ENCODE measurements at regions not wholly inside any gene's neighbourhood (a gene's known extent, or its start where the extent isn't known, plus 50 kb on each side); places are given as distances from the start of the nearest gene placed in this dataset.

DNA sequence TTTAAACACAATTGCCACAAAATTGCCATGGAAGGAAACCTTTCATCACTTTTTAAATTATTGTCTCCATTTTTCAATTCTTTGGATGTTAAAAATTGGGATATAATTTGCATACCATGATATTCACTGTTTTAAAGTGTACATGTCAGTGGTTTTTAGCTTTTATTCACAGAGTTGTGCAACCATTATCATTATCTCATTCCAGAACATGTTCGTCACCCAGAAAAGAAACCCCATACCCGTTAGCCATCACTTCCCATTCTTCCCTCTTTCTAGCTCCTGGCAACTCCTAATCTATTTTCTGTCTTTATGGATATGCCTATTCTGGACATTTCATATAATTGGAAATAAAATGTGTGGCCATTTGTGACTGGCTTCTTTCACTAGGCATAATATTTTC is 260.3 kb upstream of the FERD3L start:
- Histone ChIP-seq H2AFZ (no peak overlapping the region), H3K4me2 (no peak overlapping the region), H3K9me2 (ENCODE audit: insufficient read depth) (no peaks in the 10 kb centered on the region), H3K4me1 (ENCODE audit: insufficient read depth) (peaks cover 19% of the 10 kb centered on the region), H3K27ac (ENCODE audit: low read depth) (no peak overlapping the region), H3K27me3 (ENCODE audit: insufficient read depth) (no peaks in the 10 kb centered on the region), H3K4me3 (no peak overlapping the region), H3F3A (replicated peaks; ENCODE audit: low read depth) (no peaks in the 10 kb centered on the region), H3K79me2 (replicated peaks; ENCODE audit: insufficient read depth) (no peaks in the 10 kb centered on the region), H3K36me3 (ENCODE audit: insufficient read depth) (no peaks in the 10 kb centered on the region), H4K20me1 (replicated peaks; ENCODE audit: insufficient read depth) (no peaks in the 10 kb centered on the region)
- TF ChIP-seq STAT1 (IDR thresholded peaks at IDR 0.05; ENCODE audit: unreplicated experiment) (no peak), CREB1 (CRISPR knock-in tag; IDR thresholded peaks at IDR 0.05; ENCODE audit: low read depth) (no peak)
- Mint-ChIP-seq H3K27ac (peak overlapping the region; percentile 28; the same call in 1 of the 2 replicates), H3K4me3 (no peak overlapping the region), H3K36me3 (ENCODE audit: low read depth) (no peaks in the 10 kb centered on the region), H3K9me3 (no peaks in the 10 kb centered on the region), H3K27me3 (ENCODE audit: insufficient read depth, low read depth, poor library complexity) (no peaks in the 10 kb centered on the region), H3K4me1 (peaks cover 18% of the 10 kb centered on the region)
- DNase-seq (ENCODE audit: low spot score) (no peak), ATAC-seq (no peak)

DNA sequence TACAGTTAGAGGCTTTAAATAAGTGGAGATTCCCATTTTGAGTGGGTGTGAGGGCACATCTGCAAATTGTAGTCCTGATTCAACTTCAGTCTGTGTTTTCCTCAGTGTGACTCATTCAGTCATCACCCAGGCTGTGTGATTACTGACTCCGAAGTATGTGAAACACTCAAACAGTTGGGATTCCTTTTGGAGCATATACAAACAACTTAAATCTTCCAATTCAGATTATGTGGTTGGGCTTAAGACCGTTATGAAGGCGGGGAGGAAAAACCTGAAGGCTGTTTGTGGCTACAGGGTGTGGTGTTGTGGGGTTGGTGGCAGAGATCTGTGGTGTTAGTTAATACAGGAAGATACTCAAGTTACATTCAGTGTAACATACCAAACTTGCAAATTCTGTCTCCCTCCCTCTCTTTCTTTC is 259.7 kb upstream of the FERD3L start:
- TF ChIP-seq, protein P1, sequence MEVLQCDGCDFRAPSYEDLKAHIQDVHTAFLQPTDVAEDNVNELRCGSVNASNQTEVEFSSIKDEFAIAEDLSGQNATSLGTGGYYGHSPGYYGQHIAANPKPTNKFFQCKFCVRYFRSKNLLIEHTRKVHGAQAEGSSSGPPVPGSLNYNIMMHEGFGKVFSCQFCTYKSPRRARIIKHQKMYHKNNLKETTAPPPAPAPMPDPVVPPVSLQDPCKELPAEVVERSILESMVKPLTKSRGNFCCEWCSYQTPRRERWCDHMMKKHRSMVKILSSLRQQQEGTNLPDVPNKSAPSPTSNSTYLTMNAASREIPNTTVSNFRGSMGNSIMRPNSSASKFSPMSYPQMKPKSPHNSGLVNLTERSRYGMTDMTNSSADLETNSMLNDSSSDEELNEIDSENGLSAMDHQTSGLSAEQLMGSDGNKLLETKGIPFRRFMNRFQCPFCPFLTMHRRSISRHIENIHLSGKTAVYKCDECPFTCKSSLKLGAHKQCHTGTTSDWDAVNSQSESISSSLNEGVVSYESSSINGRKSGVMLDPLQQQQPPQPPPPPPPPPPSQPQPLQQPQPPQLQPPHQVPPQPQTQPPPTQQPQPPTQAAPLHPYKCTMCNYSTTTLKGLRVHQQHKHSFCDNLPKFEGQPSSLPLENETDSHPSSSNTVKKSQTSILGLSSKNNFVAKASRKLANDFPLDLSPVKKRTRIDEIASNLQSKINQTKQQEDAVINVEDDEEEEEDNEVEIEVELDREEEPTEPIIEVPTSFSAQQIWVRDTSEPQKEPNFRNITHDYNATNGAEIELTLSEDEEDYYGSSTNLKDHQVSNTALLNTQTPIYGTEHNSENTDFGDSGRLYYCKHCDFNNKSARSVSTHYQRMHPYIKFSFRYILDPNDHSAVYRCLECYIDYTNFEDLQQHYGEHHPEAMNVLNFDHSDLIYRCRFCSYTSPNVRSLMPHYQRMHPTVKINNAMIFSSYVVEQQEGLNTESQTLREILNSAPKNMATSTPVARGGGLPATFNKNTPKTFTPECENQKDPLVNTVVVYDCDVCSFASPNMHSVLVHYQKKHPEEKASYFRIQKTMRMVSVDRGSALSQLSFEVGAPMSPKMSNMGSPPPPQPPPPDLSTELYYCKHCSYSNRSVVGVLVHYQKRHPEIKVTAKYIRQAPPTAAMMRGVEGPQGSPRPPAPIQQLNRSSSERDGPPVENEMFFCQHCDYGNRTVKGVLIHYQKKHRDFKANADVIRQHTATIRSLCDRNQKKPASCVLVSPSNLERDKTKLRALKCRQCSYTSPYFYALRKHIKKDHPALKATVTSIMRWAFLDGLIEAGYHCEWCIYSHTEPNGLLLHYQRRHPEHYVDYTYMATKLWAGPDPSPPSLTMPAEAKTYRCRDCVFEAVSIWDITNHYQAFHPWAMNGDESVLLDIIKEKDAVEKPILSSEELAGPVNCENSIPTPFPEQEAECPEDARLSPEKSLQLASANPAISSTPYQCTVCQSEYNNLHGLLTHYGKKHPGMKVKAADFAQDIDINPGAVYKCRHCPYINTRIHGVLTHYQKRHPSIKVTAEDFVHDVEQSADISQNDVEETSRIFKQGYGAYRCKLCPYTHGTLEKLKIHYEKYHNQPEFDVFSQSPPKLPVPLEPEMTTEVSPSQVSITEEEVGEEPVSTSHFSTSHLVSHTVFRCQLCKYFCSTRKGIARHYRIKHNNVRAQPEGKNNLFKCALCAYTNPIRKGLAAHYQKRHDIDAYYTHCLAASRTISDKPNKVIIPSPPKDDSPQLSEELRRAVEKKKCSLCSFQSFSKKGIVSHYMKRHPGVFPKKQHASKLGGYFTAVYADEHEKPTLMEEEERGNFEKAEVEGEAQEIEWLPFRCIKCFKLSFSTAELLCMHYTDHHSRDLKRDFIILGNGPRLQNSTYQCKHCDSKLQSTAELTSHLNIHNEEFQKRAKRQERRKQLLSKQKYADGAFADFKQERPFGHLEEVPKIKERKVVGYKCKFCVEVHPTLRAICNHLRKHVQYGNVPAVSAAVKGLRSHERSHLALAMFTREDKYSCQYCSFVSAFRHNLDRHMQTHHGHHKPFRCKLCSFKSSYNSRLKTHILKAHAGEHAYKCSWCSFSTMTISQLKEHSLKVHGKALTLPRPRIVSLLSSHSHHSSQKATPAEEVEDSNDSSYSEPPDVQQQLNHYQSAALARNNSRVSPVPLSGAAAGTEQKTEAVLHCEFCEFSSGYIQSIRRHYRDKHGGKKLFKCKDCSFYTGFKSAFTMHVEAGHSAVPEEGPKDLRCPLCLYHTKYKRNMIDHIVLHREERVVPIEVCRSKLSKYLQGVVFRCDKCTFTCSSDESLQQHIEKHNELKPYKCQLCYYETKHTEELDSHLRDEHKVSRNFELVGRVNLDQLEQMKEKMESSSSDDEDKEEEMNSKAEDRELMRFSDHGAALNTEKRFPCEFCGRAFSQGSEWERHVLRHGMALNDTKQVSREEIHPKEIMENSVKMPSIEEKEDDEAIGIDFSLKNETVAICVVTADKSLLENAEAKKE (CRISPR knock-in tag; IDR thresholded peaks at IDR 0.05): no peak
- TF ChIP-seq JUNB (IDR thresholded peaks at IDR 0.05; ENCODE audit: unreplicated experiment) (no peak), CREB1 (CRISPR knock-in tag; IDR thresholded peaks at IDR 0.05; ENCODE audit: low read depth) (no peak), EZH2 (IDR thresholded peaks at IDR 0.05; ENCODE audit: low read depth, unreplicated experiment) (no peak), POLR2AphosphoS5 (IDR thresholded peaks at IDR 0.05; ENCODE audit: low read depth) (no peak), ZNF114 (CRISPR knock-in tag; IDR thresholded peaks at IDR 0.05) (no peak)
- TF ChIP-seq, protein P2, sequence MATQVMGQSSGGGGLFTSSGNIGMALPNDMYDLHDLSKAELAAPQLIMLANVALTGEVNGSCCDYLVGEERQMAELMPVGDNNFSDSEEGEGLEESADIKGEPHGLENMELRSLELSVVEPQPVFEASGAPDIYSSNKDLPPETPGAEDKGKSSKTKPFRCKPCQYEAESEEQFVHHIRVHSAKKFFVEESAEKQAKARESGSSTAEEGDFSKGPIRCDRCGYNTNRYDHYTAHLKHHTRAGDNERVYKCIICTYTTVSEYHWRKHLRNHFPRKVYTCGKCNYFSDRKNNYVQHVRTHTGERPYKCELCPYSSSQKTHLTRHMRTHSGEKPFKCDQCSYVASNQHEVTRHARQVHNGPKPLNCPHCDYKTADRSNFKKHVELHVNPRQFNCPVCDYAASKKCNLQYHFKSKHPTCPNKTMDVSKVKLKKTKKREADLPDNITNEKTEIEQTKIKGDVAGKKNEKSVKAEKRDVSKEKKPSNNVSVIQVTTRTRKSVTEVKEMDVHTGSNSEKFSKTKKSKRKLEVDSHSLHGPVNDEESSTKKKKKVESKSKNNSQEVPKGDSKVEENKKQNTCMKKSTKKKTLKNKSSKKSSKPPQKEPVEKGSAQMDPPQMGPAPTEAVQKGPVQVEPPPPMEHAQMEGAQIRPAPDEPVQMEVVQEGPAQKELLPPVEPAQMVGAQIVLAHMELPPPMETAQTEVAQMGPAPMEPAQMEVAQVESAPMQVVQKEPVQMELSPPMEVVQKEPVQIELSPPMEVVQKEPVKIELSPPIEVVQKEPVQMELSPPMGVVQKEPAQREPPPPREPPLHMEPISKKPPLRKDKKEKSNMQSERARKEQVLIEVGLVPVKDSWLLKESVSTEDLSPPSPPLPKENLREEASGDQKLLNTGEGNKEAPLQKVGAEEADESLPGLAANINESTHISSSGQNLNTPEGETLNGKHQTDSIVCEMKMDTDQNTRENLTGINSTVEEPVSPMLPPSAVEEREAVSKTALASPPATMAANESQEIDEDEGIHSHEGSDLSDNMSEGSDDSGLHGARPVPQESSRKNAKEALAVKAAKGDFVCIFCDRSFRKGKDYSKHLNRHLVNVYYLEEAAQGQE (IDR thresholded peaks at IDR 0.05; ENCODE audit: unreplicated experiment): no peak
- TF ChIP-seq, protein P3, sequence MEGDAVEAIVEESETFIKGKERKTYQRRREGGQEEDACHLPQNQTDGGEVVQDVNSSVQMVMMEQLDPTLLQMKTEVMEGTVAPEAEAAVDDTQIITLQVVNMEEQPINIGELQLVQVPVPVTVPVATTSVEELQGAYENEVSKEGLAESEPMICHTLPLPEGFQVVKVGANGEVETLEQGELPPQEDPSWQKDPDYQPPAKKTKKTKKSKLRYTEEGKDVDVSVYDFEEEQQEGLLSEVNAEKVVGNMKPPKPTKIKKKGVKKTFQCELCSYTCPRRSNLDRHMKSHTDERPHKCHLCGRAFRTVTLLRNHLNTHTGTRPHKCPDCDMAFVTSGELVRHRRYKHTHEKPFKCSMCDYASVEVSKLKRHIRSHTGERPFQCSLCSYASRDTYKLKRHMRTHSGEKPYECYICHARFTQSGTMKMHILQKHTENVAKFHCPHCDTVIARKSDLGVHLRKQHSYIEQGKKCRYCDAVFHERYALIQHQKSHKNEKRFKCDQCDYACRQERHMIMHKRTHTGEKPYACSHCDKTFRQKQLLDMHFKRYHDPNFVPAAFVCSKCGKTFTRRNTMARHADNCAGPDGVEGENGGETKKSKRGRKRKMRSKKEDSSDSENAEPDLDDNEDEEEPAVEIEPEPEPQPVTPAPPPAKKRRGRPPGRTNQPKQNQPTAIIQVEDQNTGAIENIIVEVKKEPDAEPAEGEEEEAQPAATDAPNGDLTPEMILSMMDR (conservative IDR thresholded peaks at IDR 0.05; ENCODE audit: low read depth in 2 of 2): no peak
- no peak overlapping the region for H3K4me2 ChIP-seq
- no peaks in the 10 kb centered on the region for H3K27me3 ChIP-seq (ENCODE audit: insufficient read depth)
- Mint-ChIP-seq H3K9me3 (no peaks in the 10 kb centered on the region), H3K4me3 (no peak overlapping the region), H3K4me1 (peaks cover 18% of the 10 kb centered on the region), H3K36me3 (ENCODE audit: low read depth) (no peaks in the 10 kb centered on the region), H3K27me3 (ENCODE audit: insufficient read depth, low read depth, poor library complexity) (no peaks in the 10 kb centered on the region), H3K27ac (peak overlapping the region; percentile 90)
- no peaks in the 10 kb centered on the region for H3K36me3 ChIP-seq (ENCODE audit: insufficient read depth)
- H3K9me2 ChIP-seq (ENCODE audit: insufficient read depth): no peaks in the 10 kb centered on the region
- H3K27ac ChIP-seq (ENCODE audit: low read depth): peak overlapping the region; percentile 34; the same call in 1 of the 2 replicates
- no peaks in the 10 kb centered on the region for H4K20me1 ChIP-seq (replicated peaks; ENCODE audit: insufficient read depth)
- 0 out of 2 replicates have a peak overlapping the region, but pooled peaks have one; percentile 6 for H2AFZ ChIP-seq
- H3K79me2 ChIP-seq (replicated peaks; ENCODE audit: insufficient read depth): no peaks in the 10 kb centered on the region
- peak; percentile 73 for ATAC-seq
- peaks cover 19% of the 10 kb centered on the region for H3K4me1 ChIP-seq (ENCODE audit: insufficient read depth)
- peak; percentile 51 for DNase-seq (ENCODE audit: low spot score)
- H3F3A ChIP-seq (replicated peaks; ENCODE audit: low read depth): no peaks in the 10 kb centered on the region
- no peak overlapping the region for H3K4me3 ChIP-seq
